H1 (cell line): ENCODE measurements at regions not wholly inside any gene's neighbourhood (a gene's known extent, or its start where the extent isn't known, plus 50 kb on each side); places are given as distances from the start of the nearest gene placed in this dataset.

ENCODE experiments used
- CTCF ChIA-PET: fragments of 300-600 bp; sonication (Branson Sonifier 250); formaldehyde crosslinking; loops from one replicate; lab custom pipeline; 2021; ENCODE audit not compliant: partially characterized antibody; lab: Charles Lee
- POLR2A ChIA-PET: fragments of 300-600 bp; sonication (Branson Sonifier 250); formaldehyde crosslinking; loops from one replicate; lab custom pipeline; 2021; ENCODE audit warnings: inconsistent platforms; ENCODE audit not compliant: partially characterized antibody; lab: Charles Lee
- DNase-seq, 2 experiments: peaks; one replicate each; pipeline versions ENCODE4 v3.0.0 to v3.0.0-alpha.2; 2010 to 2022; ENCODE audit warnings: low spot score in 2 of 2, low read depth in 1 of 2, mixed read lengths in 1 of 2
- FAIRE-seq: peaks from 2 replicates; lab custom pipeline; 2011; peaks lifted over from hg19 to GRCh38; lab: Jason Lieb, UNC
- H2AFZ ChIP-seq: 2 replicates; pipeline ENCODE4 v1.8.1; 2012; ENCODE audit warnings: low read length, inconsistent platforms
- H2AK5ac ChIP-seq: 2 replicates; pipeline ENCODE4 v1.6.1; 2013; ENCODE audit warnings: low read depth, low read length
- H2BK120ac ChIP-seq: replicated peaks from 2 replicates; pipeline ENCODE3; 2013; ENCODE audit warnings: low read depth, low read length, inconsistent platforms
- H2BK12ac ChIP-seq: 2 replicates; pipeline ENCODE4 v1.6.1; 2013; ENCODE audit warnings: low read depth, low read length
- H2BK15ac ChIP-seq: 2 replicates; pipeline ENCODE4 v1.6.1; 2013; ENCODE audit warnings: low read length
- H2BK20ac ChIP-seq: 2 replicates; pipeline ENCODE4 v1.6.1; 2013; ENCODE audit warnings: low read length
- H2BK5ac ChIP-seq: 2 replicates; pipeline ENCODE4 v1.6.1; 2013; ENCODE audit warnings: low read depth, low read length
- H3K14ac ChIP-seq: 2 replicates; pipeline ENCODE4 v1.6.1; 2013; ENCODE audit warnings: inconsistent platforms; ENCODE audit not compliant: insufficient read length
- H3K18ac ChIP-seq: 2 replicates; pipeline ENCODE4 v1.6.1; 2013; ENCODE audit warnings: low read length; ENCODE audit errors: extremely low read depth
- H3K23ac ChIP-seq: 2 replicates; pipeline ENCODE4 v1.6.1; 2013; ENCODE audit warnings: inconsistent platforms; ENCODE audit not compliant: insufficient read length
- H3K23me2 ChIP-seq: 2 replicates; pipeline ENCODE4 v1.6.1; 2013; ENCODE audit warnings: low read depth, low read length
- H3K27ac ChIP-seq: 2 replicates; pipeline ENCODE4 v1.6.1; 2011; ENCODE audit warnings: low read depth, low read length, inconsistent platforms
- H3K27me3 ChIP-seq, 4 experiments: replicated peaks in 1 of 4; 1 replicate in 1 of 4; 2 replicates in 3 of 4; pipeline versions ENCODE4 v1.6.1 to v1.8.1; 2011 to 2013; ENCODE audit warnings: low read length in 3 of 4, mild to moderate bottlenecking in 3 of 4, inconsistent platforms in 2 of 4, mixed read lengths in 2 of 4, moderate library complexity in 1 of 4; ENCODE audit not compliant: control insufficient read depth in 3 of 4, insufficient read depth in 3 of 4; ENCODE audit errors: extremely low read depth in 1 of 4
- H3K36me3 ChIP-seq, 4 experiments: 2 replicates each; pipeline versions ENCODE4 v1.6.1 to v1.8.1; 2011 to 2013; ENCODE audit warnings: mild to moderate bottlenecking in 4 of 4, low read length in 3 of 4, moderate library complexity in 2 of 4, control low read depth in 1 of 4, inconsistent platforms in 1 of 4; ENCODE audit not compliant: insufficient read depth in 4 of 4, control insufficient read depth in 2 of 4
- H3K4ac ChIP-seq: replicated peaks from 2 replicates; pipeline ENCODE3; 2013; ENCODE audit warnings: low read length, low read depth, mixed read lengths, inconsistent platforms; ENCODE audit not compliant: insufficient read length
- H3K4me1 ChIP-seq, 4 experiments: replicated peaks in 1 of 4; 1 replicate in 1 of 4; 2 replicates in 3 of 4; pipeline versions ENCODE4 v1.6.1 to v1.8.1; 2011 to 2013; ENCODE audit warnings: low read length in 3 of 4, inconsistent platforms in 2 of 4, mixed read lengths in 1 of 4; ENCODE audit not compliant: insufficient read depth in 4 of 4, control insufficient read depth in 3 of 4
- H3K4me2 ChIP-seq, 2 experiments: 2 replicates each; pipeline versions ENCODE4 v1.6.1 to v1.8.1; 2011 to 2013; ENCODE audit warnings: low read depth in 2 of 2, low read length in 2 of 2, control low read depth in 1 of 2, inconsistent platforms in 1 of 2, mild to moderate bottlenecking in 1 of 2; ENCODE audit not compliant: insufficient read depth in 1 of 2
- H3K4me3 ChIP-seq, 4 experiments: fragments of 200-600, 300-600 bp in 1 of 4; sonication (generic), shearing (Covaris generic), sonication (Bioruptor Twin) in 1 of 4; 2 replicates each; pipeline versions ENCODE4 v1.5.1 to v1.8.1; 2011 to 2016; ENCODE audit warnings: low read length in 4 of 4, low read depth in 3 of 4, control low read depth in 2 of 4, inconsistent platforms in 2 of 4, mild to moderate bottlenecking in 2 of 4, mixed read lengths in 1 of 4, moderate library complexity in 1 of 4; ENCODE audit not compliant: insufficient read depth in 2 of 4; ENCODE audit errors: extremely low read depth in 1 of 4
- H3K56ac ChIP-seq: replicated peaks from 2 replicates; pipeline ENCODE3; 2013; ENCODE audit warnings: low read depth, mild to moderate bottlenecking, mixed read lengths, low read length, inconsistent platforms; ENCODE audit not compliant: insufficient read length
- H3K79me1 ChIP-seq: 2 replicates; pipeline ENCODE4 v1.6.1; 2013; ENCODE audit warnings: low read depth, low read length, control low read depth
- H3K79me2 ChIP-seq, 2 experiments: 2 replicates each; pipeline versions ENCODE4 v1.6.1 to v1.8.1; 2012 to 2013; ENCODE audit warnings: low read length in 2 of 2, mild to moderate bottlenecking in 2 of 2, inconsistent platforms in 1 of 2; ENCODE audit not compliant: insufficient read depth in 2 of 2, control insufficient read depth in 1 of 2
- H3K9ac ChIP-seq, 4 experiments: replicated peaks in 1 of 4; 1 replicate in 1 of 4; 2 replicates in 3 of 4; pipeline versions ENCODE4 v1.6.1 to v1.8.1; 2011 to 2013; ENCODE audit warnings: low read depth in 3 of 4, low read length in 3 of 4, control low read depth in 2 of 4, mild to moderate bottlenecking in 2 of 4, moderate library complexity in 2 of 4, inconsistent platforms in 1 of 4; ENCODE audit errors: extremely low read depth in 1 of 4
- H3K9me3 ChIP-seq, 2 experiments: 2 replicates each; pipeline versions ENCODE4 v1.6.1 to v1.8.1; 2012 to 2013; ENCODE audit warnings: mild to moderate bottlenecking in 2 of 2, moderate library complexity in 2 of 2, control low read depth in 1 of 2, inconsistent platforms in 1 of 2, low read depth in 1 of 2, low read length in 1 of 2, mixed read lengths in 1 of 2; ENCODE audit not compliant: insufficient read depth in 2 of 2
- H4K20me1 ChIP-seq, 2 experiments: replicated peaks in 1 of 2; 2 replicates each; pipeline versions ENCODE3 to v1.8.1; 2011 to 2013; ENCODE audit warnings: inconsistent platforms in 2 of 2, low read length in 2 of 2, mild to moderate bottlenecking in 1 of 2; ENCODE audit not compliant: insufficient read depth in 2 of 2, control insufficient read depth in 1 of 2
- H4K5ac ChIP-seq: 2 replicates; pipeline ENCODE4 v1.6.1; 2013; ENCODE audit warnings: low read length, low read depth, mixed read lengths, inconsistent platforms; ENCODE audit not compliant: insufficient read length
- H4K8ac ChIP-seq: 2 replicates; pipeline ENCODE4 v1.8.0; 2013; ENCODE audit warnings: mild to moderate bottlenecking, moderate library complexity, low read length, inconsistent platforms; ENCODE audit not compliant: insufficient read depth; ENCODE audit errors: extremely low read depth
- H4K91ac ChIP-seq: replicated peaks from 2 replicates; pipeline ENCODE3; 2013; ENCODE audit warnings: low read length, mixed read lengths, inconsistent platforms; ENCODE audit not compliant: insufficient read length
- CBX5 ChIP-seq: fragments of 300-800, 300-1000 bp; sonication (generic); IDR thresholded peaks from 2 replicates; pipeline ENCODE4 v1.7.1; 2016; ENCODE audit warnings: antibody characterized with exemption, low read length, low read depth
- SRF ChIP-seq: IDR thresholded peaks from 2 replicates; pipeline ENCODE4 v1.6.1; 2011; ENCODE audit warnings: mild to moderate bottlenecking, low read depth, low read length, moderate library complexity

- Histone ChIP-seq H3K23ac (no peak overlapping the region), H2BK5ac (no peak overlapping the region), H3K18ac (no peak overlapping the region), H3K79me2 (no peaks in the 10 kb centered on the region), H3K4me2 (no peak overlapping the region), H4K91ac (no peak overlapping the region), H2AFZ (no peak overlapping the region), H3K23me2 (no peaks in the 10 kb centered on the region; the same call in 1 of the 2 replicates), H3K4me1 (no peaks in the 10 kb centered on the region), H3K9ac (no peak overlapping the region), H2BK12ac (no peak overlapping the region), H3K4me3 (no peak overlapping the region), H4K20me1 (no peaks in the 10 kb centered on the region), H3K56ac (no peak overlapping the region), H2AK5ac (no peak overlapping the region), H4K8ac (no peak overlapping the region), H3K27ac (no peak overlapping the region), H4K5ac (no peak overlapping the region), H3K4ac (no peak overlapping the region), H3K36me3 (no peaks in the 10 kb centered on the region), H2BK120ac (no peak overlapping the region), H3K9me3 (0 out of 4 replicates have a peak, but pooled peaks cover 0 to 2% of the 10 kb centered on the region in 2 experiments), H3K27me3 (no peaks in the 10 kb centered on the region), H3K14ac (no peak overlapping the region), H3K79me1 (no peaks in the 10 kb centered on the region), H2BK15ac (no peak overlapping the region), H2BK20ac (no peak overlapping the region)
- TF ChIP-seq CBX5 (no peak), SRF (0 out of 2 replicates have a peak, but pooled peaks have one; percentile 2)
- POLR2A ChIA-PET = no interaction called here
- DNase-seq (no peak), FAIRE-seq (no peak)
- CTCF ChIA-PET = no interaction called here
These were observed 114.7 kb downstream of the C1D start for GRCh38 chr2:67948057-67948456.
